GM19452 (cell line): ENCODE measurements at regions not wholly inside any gene's neighbourhood (a gene's known extent, or its start where the extent isn't known, plus 50 kb on each side); places are given as distances from the start of the nearest gene placed in this dataset.
"Not testable (repeated sequence)": the region's sequence is repeated elsewhere in the genome, so short reads cannot be mapped to it uniquely, and the experiment has no call there.

Experiments
- ATAC-seq: cut with Tn5 transposase; IDR thresholded peaks from one replicate; pipeline ENCODE4 v1.9.1; 2021; ENCODE audit not compliant: unreplicated experiment

DNA sequence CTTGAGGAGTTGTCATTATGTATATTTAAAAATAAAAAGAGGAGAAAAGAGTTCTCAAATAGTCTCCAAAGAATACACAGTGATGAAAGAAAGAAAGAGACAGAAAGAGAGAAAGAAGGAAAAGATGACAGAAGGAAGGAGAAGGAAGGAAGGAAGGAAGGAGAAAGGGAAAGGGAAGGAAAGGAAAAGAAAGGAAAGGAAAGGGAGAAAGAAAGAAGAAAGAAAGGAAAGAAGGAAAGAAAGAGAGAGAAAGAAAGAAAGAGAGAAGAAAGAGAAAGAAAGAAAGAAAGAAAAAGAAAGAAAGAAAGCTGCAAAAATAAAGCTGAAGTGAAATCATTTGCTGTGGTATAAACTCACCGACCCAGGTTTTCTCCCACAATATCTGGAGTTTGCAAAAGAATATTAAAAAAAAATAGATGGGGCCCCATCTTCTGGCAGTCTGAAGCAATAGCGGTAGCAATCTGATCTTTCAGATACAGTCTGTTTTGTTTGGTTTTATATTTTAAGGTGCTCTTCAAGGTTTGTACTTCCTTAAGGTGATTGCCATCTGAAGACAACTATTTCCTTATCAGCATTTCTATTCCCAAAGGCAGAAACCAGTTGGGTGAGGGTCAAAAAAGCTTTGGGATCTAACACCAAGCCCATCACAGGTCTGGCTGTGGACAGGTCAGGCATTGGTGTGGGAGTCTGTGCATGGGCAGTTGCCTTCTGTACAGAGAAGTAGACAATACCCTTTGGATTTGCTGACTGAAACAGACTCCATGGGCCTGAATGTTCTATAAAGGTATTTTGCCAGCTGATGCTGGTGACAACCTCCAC lies 160.4 kb downstream of the CPEB2 start:
- no peak for ATAC-seq

DNA sequence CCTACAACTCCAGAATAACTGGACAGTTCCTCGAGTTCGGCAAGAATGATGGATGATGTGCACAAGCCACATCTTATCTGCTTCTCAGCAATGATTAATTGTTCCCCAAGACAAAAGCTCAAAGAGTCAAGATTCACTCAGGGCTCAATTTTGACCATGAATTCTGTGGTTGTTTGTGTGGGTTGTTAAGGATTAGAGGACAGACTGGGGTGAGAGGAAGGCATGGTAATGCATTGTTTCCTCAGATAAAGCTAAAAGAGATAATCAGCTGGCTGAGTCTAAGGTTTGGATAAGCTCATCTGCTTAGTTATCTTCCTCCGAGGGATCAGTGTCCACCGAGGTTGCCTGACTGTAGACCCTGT lies 161.0 kb downstream of the CPEB2 start:
- no peak for ATAC-seq

- no peak for ATAC-seq
These were observed 162.3 kb downstream of the CPEB2 start for GRCh38 chr4:15164571-15164970.

- ATAC-seq, result no peak
These were observed 165.5 kb downstream of the CPEB2 start for GRCh38 chr4:15167743-15168142.

DNA sequence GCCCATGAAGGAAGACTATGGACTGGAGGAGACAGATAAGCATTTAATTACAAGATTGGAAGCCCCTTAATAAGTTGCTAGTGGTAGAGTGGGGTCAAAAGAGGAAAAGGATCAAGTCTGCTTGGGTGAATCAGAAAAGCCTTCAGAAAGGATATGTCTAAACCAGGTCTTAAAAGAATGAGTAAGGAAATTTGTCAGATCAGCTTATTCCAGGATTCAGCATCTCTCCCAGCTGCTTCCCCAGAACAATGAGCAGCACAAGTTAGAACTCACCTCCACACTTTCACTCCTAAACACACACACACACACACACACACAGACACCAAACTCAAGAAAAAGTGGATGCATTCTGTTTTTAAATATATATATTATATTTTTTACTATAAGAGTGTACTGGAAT lies 166.5 kb downstream of the CPEB2 start:
- ATAC-seq, result no peak

DNA sequence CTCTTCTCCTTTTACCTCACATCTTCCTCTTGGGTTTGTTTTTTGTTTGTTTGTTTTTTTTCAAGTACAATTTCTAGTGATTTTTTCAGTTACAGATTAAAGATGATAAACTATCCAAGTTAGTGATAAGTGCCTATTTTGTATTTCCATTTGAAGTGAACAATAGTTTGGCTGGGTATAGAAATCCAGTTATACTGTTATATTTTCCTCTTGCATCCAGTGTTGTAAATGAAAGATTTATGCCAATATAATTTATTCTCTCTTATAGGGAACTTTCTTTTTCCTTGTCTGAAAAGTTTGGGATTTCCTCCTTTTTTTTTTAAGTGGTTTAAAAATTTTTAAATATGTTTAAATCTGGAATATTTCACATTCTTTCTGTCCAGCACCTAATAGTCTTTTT lies 169.4 kb downstream of the CPEB2 start:
- ATAC-seq, result no peak

- no peak for ATAC-seq
These were observed 171.0 kb downstream of the CPEB2 start for GRCh38 chr4:15173251-15173650.

GRCh38 chr4:15174168-15174567 lies 171.9 kb downstream of the CPEB2 start:
- ATAC-seq, result not testable (repeated sequence)

DNA sequence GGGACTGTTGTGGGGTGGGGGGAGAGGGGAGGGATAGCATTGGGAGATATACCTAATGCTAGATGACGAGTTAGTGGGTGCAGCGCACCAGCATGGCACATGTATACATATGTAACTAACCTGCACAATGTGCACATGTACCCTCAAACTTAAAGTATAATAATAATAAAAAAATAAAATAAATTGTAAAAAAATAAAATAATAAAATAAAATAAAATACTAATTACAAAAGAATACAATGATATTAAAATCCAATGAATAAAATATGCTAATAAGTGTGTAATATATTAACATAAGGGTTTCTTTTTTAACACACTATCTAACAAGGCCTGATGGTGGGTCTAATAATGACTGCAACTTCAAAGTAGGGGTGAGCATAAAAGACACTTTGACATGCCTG lies 177.6 kb downstream of the CPEB2 start:
- not testable (repeated sequence) for ATAC-seq

DNA sequence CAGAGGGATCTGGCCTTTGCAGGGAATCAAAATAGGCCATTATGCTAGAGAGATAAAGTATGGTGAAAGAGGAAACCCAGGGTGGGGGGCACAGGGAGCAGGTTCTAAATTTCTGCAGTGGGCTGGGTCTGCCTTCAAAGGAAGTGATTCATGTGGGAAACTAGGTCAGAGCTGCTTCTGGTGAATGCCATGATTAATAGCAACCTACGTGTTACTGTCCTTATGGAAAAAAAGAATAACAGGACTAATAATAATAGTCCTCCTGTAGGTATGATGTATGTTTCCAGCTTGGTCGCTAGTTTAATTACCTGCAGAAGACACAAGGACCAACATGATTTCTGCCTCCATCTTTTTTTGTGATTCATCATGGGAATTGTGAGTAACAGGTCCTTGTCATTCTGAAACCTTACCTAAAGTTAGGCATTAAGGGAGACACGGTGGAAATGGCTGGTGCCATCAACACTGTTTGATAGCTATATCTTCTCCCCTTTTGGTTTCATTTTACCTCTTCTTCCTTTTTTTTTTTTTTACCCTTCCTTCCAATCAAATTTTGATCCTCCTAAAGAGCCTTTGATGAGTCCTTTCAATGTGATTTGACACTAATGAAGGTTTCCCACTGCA lies 180.4 kb downstream of the CPEB2 start:
- peak; percentile 89 for ATAC-seq

DNA sequence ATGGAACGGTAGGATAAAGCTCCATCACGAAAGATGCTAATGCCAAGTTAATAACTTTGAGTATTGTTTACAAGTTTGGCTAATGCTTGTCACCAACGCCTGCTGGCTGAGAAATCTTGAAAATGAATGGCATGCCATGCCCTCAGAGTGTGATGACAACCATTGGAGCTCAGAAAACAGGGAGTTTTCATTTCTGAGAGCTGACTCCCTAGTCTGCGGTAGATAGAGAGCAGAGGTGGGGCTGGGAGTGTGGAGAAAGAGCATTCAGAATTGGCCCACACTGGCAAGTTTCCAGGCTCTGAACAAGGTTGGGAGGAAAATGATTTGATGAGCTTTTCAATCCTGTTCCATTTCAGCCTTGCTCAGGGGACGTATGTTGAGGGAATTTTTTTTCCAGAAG lies 183.9 kb downstream of the CPEB2 start:
- ATAC-seq, result no peak

- no peak for ATAC-seq
These were observed 184.5 kb downstream of the CPEB2 start for GRCh38 chr4:15186806-15187205.

DNA sequence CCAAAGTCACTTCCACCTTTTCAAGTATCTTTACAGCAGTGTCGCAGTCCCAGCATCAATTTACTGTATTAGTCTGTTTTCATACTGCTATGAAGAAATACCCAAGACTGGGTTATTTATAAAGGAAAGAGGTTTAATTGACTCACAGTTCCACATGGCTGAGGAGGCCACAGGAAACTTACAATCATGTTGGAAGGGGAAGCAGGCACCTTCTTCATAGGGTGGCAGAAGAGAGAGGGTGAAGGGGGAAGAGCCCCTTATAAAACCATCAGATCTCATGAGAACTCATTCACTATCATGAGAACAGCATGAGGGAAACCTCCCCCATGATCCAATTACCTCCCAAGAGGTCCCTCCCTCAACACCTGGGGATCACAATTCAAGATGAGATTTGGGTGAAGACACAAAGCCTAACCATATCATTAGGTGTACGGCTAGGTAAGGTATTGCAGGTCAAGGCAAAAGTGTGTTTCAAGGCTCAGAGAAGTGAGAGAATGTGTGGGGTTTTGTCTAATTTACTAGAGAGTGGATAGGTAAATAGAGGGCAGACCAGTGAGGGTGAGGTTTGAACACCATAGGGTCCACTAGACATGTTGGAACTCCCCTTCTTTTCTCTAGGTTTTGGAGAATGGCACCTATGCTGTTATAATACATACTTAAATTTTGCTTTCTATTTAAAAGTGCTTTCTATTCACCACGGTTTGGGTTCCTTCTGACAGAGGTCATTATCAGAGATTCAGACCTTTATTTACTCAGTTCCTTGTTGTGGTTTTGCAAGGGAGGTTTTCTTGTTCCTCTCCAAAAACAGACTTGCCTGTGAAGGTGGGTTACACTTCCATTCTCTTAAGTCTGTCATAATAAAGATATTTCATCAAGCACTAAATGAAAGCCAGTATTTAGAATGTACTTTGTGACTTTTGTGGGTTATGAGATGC lies 186.6 kb downstream of the CPEB2 start:
- ATAC-seq, result no peak

DNA sequence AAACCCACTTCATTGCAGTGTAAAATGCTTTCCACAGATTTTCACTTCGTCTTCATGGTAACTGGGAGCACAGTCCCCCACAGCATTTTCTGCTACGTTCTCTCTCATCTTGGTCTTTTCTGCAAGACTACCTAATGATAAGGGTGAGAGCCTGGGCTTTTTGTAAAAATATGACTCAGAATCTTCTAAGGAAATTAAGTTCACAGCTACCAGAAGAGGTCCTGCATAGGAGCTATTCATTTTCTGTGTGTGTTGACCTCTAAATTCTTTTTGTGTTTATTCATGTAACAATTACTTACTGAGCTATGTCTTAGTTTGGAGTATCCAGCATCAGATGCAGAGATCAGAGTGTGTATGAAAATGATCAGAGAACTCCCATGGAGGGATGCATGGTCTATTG lies 192.2 kb downstream of the CPEB2 start:
- ATAC-seq, result no peak

DNA sequence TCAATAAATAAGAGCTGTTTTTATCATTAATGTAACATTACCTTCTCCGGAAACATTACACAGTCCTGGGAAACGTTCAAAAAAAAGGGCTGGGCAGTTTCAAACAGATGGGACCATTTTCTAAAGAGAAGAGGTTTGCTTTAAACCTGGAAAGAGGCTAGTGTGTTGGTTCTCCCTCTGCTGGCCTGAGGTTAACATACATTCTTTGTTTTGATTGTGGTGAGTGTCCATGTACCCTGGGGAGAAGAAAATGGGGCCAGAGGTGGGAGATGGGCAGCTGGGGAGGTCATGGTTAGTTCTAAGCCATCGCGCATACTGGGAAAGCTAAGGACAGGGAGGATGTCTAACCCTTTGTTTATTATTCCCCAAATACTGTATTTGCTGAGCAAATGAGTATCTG lies 194.7 kb downstream of the CPEB2 start:
- no peak for ATAC-seq

DNA sequence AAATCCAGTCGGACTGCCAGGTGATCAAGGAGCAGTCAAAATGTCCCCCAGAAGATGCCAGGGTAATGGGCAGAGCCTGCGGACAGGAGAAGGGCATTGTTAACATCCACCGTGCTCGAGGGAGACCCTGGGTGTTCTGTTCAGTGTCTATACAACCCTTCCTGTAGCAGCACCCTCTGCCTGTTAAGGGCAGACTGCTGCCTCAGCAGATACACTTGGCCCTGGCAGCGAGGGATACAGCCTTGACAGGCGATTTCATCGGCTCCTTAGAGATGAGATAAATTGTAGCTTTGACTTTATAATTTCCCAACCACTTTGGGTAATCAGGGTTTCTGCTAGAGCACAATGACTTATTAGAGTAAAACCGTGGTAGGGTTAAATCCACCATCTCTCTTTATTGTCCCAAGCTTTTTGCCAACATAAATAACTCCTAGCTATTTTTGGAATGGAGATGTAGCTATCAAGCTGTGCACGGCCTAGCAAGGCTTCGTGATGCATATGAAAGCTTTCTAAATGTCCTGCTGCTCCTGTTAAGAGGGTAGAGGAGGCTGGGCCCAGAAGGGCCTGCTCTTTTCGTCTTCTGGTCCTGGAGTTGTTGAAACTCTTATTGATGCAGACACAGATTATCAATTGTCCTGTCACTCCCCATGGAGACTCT lies 195.9 kb downstream of the CPEB2 start:
- ATAC-seq, result no peak

- ATAC-seq, result no peak
These were observed 199.5 kb downstream of the CPEB2 start for GRCh38 chr4:15201782-15202181.

GRCh38 chr4:15202481-15202880 lies 200.2 kb downstream of the CPEB2 start:
- no peak for ATAC-seq

DNA sequence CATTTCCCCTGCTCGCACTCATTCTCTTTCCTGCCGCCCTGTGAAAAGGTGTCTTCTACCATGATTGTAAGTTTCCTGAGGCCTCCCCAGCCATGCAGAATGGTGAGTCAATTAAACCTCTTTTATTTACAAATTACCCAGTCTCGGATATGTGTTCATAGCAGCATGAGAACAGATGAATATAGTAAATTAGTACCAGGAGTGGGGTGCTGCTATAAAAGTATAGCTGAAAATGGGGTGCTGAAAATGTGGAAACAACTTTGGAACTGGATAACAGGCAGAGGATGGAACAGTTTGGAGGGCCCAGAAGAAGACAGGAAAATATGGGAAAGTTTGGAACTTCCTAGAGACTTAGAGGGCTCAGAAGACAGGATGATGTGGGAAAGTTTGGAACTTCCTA lies 204.2 kb downstream of the CPEB2 start:
- not testable (repeated sequence) for ATAC-seq

DNA sequence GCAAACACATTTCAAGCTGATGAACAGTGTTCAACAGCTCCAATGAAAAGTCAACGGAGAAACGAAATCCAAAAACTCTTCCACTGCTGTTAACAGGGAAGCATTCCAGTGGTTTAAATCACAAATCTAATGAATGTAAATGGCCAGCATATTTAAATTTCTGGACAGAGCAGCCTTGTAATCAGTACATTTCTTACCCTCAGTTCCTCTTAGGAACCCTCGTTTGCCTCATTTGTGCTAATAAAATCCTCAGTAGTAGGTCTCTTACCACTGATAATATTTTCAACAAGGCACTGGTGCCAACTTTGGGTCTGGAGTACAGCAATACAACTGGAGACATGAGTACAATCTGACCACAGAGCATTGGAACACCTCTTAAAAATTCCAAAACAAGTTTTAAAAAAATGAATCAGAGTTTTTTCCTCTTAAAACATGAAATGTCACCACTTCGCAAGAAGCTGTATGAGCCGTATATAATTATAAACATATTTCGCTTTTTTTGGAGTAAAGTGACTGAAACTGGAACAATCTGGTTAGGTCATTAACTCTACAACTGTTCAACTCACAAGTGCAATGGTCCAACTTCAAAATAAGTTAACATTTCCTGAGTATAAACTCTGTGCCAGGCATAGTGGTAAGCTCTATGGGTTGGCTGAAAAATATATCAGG lies 211.2 kb downstream of the CPEB2 start:
- no peak for ATAC-seq

DNA sequence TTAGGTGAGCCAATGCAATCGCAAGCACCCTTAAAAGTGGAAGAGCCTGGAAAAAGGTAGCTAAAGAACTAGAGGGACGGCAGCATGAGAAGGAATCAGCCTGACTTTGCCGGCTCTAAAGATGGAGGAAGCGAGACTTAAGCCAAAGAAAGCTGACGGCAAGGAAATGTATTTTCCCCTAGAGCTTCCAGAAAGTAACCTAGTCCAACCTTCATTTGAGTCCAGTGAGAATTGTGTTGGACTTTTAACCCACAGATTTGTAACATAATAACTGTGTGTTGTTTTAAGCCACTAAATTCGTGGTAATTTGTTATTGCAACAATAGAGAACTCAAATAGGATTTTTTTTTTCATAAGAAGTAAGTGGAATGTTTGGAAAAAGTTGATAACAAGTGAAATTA lies 212.7 kb upstream of the C1QTNF7 start:
- ATAC-seq, result no peak
